Endothelial cell of umbilical vein (primary cell): ENCODE measurements at regions not wholly inside any gene's neighbourhood (a gene's known extent, or its start where the extent isn't known, plus 50 kb on each side); places are given as distances from the start of the nearest gene placed in this dataset.

Experiments used
- BruUV-seq: library from RNA; stranded (reverse); fragments of 400-500 nt; replicated peaks from 2 replicates; lab custom pipeline; 2021; lab: Mats Ljungman, UMichigan
- CTCF ChIA-PET: fragments of 300-600, 350-600 bp; sonication (Branson Sonifier 250); formaldehyde crosslinking; loops from one replicate; lab custom pipeline; 2021; ENCODE audit warnings: antibody characterized with exemption, inconsistent platforms; lab: Charles Lee
- POLR2A ChIA-PET: fragments of 300-600, 350-600 bp; sonication (Branson Sonifier 250); formaldehyde crosslinking; loops from one replicate; lab custom pipeline; 2021; ENCODE audit warnings: antibody characterized with exemption, inconsistent platforms; lab: Charles Lee
- DNase-seq: peaks from one replicate; pipeline ENCODE4 v3.0.0-alpha.2; 2011; ENCODE audit warnings: low read depth, low spot score
- FAIRE-seq: peaks from 2 replicates; lab custom pipeline; 2011; peaks lifted over from hg19 to GRCh38; lab: Jason Lieb, UNC
- H2AFZ ChIP-seq: 2 replicates; pipeline ENCODE4 v1.6.0; 2012; ENCODE audit warnings: low read depth, low read length, control low read depth, inconsistent platforms
- H3K27ac ChIP-seq: 2 replicates; pipeline ENCODE4 v1.5.1; 2011; ENCODE audit warnings: low read depth, mild to moderate bottlenecking, control low read depth, low read length, moderate library complexity; ENCODE audit not compliant: insufficient read depth
- H3K27me3 ChIP-seq, 2 experiments: 2 replicates each; pipeline versions ENCODE4 v1.6.0 to v1.6.1; 2011; ENCODE audit warnings: low read length in 2 of 2, mixed read lengths in 1 of 2; ENCODE audit not compliant: control insufficient read depth in 2 of 2, insufficient read depth in 2 of 2
- H3K36me3 ChIP-seq, 2 experiments: 2 replicates in 1 of 2; 3 replicates in 1 of 2; pipeline ENCODE4 v1.5.1; 2011; ENCODE audit warnings: low read length in 2 of 2, mild to moderate bottlenecking in 1 of 2, moderate library complexity in 1 of 2; ENCODE audit not compliant: control insufficient read depth in 2 of 2, insufficient read depth in 2 of 2; ENCODE audit errors: extremely low read depth in 1 of 2
- H3K4me1 ChIP-seq: 3 replicates; pipeline ENCODE4 v1.5.1; 2011; ENCODE audit warnings: mild to moderate bottlenecking, low read length; ENCODE audit not compliant: control insufficient read depth, insufficient read depth; ENCODE audit errors: extremely low read depth
- H3K4me2 ChIP-seq: 2 replicates; pipeline ENCODE4 v1.6.1; 2011; ENCODE audit warnings: low read length, control low read depth, mixed read lengths; ENCODE audit not compliant: insufficient read depth
- H3K4me3 ChIP-seq, 3 experiments: fragments of 200-600 bp in 1 of 3; sonication (generic), shearing (Covaris generic) in 1 of 3; replicated peaks in 1 of 3; 2 replicates each; pipeline ENCODE4 v1.5.1; 2011 to 2016; ENCODE audit warnings: control low read depth in 3 of 3, low read length in 3 of 3, mild to moderate bottlenecking in 2 of 3, inconsistent platforms in 1 of 3, low read depth in 1 of 3, moderate library complexity in 1 of 3; ENCODE audit not compliant: insufficient read depth in 1 of 3
- H3K79me2 ChIP-seq: 2 replicates; pipeline ENCODE4 v1.6.0; 2012; ENCODE audit warnings: low read length, inconsistent platforms; ENCODE audit not compliant: control insufficient read depth, insufficient read depth
- H3K9ac ChIP-seq: replicated peaks from 2 replicates; pipeline ENCODE3; 2011; ENCODE audit warnings: low read length, control low read depth; ENCODE audit not compliant: insufficient read depth; ENCODE audit errors: extremely low read depth
- H3K9me1 ChIP-seq: replicated peaks from 3 replicates; pipeline ENCODE4 v1.6.0; 2011; ENCODE audit warnings: mild to moderate bottlenecking, low read length; ENCODE audit not compliant: control insufficient read depth, insufficient read depth; ENCODE audit errors: extremely low read depth
- H3K9me3 ChIP-seq: replicated peaks from 2 replicates; pipeline ENCODE4 v1.5.1; 2012; ENCODE audit warnings: low read length, inconsistent platforms; ENCODE audit not compliant: control insufficient read depth, insufficient read depth
- H4K20me1 ChIP-seq: replicated peaks from 2 replicates; pipeline ENCODE3; 2011; ENCODE audit warnings: mild to moderate bottlenecking, low read length; ENCODE audit not compliant: control insufficient read depth, insufficient read depth; ENCODE audit errors: extremely low read depth
- EZH2 ChIP-seq: IDR thresholded peaks from 2 replicates; pipeline ENCODE4 v1.6.1; 2012; ENCODE audit warnings: borderline replicate concordance, low read depth, mild to moderate bottlenecking, moderate library complexity, low read length, inconsistent platforms; ENCODE audit not compliant: severe bottlenecking
- FOS ChIP-seq: IDR thresholded peaks from 2 replicates; pipeline ENCODE4 v1.6.1; 2011; ENCODE audit warnings: mild to moderate bottlenecking, low read length, moderate library complexity, borderline replicate concordance; ENCODE audit not compliant: insufficient read depth
- GATA2 ChIP-seq: IDR thresholded peaks from 2 replicates; pipeline ENCODE4 v1.7.0; 2011; ENCODE audit warnings: low read depth, mild to moderate bottlenecking, moderate library complexity, mixed read lengths, low read length; ENCODE audit not compliant: insufficient read length, insufficient read depth
- JUN ChIP-seq: IDR thresholded peaks from 2 replicates; pipeline ENCODE4 v1.6.1; 2011; ENCODE audit warnings: borderline replicate concordance, low read depth; ENCODE audit not compliant: insufficient read length, insufficient read depth
- MYC ChIP-seq: IDR thresholded peaks from one replicate; pipeline ENCODE4 v1.6.1; 2011; ENCODE audit warnings: mild to moderate bottlenecking, low read depth, low read length
- POLR2A ChIP-seq: IDR thresholded peaks from 2 replicates; pipeline ENCODE4 v1.6.1; 2012; ENCODE audit warnings: low read depth, mild to moderate bottlenecking, control low read depth, low read length
- POLR2AphosphoS5 ChIP-seq: IDR thresholded peaks from 2 replicates; pipeline ENCODE4 v1.6.1; 2012; ENCODE audit warnings: low read depth, mild to moderate bottlenecking, control low read depth, low read length, moderate library complexity; ENCODE audit not compliant: insufficient read depth
- dilution Hi-C: fragments of 300-500 bp; cut with MboI; formaldehyde crosslinking; loops from one replicate; pipeline ENCODE4 v1.15.0; 2019; ENCODE audit warnings: low sequenced_read_pairs; ENCODE audit not compliant: extremely low pct_ligation_motif_present
- intact Hi-C: fragments of 100-400 bp; cut with micrococcal nuclease; formaldehyde crosslinking; loops from one replicate; pipeline ENCODE4 v1.10.0; 2022
- TF ChIP-seq, protein P1 (sequence below), 2 donors: IDR thresholded peaks; 1 replicate in 1 of 2; 2 replicates in 1 of 2; pipeline ENCODE4 v1.5.1; 2011; ENCODE audit warnings: low read length in 2 of 2, mild to moderate bottlenecking in 2 of 2, moderate library complexity in 2 of 2, control low read depth in 1 of 2, inconsistent platforms in 1 of 2, low read depth in 1 of 2; ENCODE audit not compliant: insufficient read depth in 1 of 2; ENCODE audit errors: extremely low read depth in 1 of 2
- TF ChIP-seq, protein P2 (sequence below): IDR thresholded peaks from 2 replicates; pipeline ENCODE4 v1.6.1; 2011; ENCODE audit not compliant: insufficient read depth, insufficient read length

DNA sequence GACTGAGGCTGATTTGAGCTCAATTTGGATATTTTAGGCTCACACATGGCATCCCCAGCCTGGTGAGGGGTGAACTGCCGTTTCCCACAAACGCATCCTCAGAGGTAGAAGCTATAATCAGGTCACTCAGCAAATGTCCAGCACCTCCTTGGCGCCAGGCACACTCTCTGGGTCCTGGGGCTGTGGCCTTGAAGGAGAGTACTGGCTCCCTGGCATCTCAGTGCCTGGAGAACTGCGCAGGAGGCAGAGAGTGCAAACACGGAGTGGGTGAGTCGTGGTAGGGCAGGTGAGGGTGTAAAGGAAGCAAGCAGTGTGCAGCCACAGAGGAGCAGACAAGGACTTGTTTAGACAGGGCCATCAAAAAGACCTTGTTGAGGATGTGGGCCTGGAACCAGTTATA, 224.0 kb upstream of the ZNF32 start:
- no peak for DNase-seq
- Histone ChIP-seq H3K79me2 (no peaks in the 10 kb centered on the region), H3K27me3 (no peaks in the 10 kb centered on the region), H3K27ac (no peak overlapping the region), H2AFZ (no peak overlapping the region), H3K4me3 (no peak overlapping the region), H4K20me1 (no peaks in the 10 kb centered on the region), H3K36me3 (no peaks in the 10 kb centered on the region), H3K9ac (no peak overlapping the region), H3K4me1 (peaks cover 13% of the 10 kb centered on the region), H3K9me1 (no peaks in the 10 kb centered on the region), H3K9me3 (no peaks in the 10 kb centered on the region), H3K4me2 (no peak overlapping the region)
- FAIRE-seq, result no peak
- TF ChIP-seq POLR2AphosphoS5, result no peak
- TF ChIP-seq, protein P1, sequence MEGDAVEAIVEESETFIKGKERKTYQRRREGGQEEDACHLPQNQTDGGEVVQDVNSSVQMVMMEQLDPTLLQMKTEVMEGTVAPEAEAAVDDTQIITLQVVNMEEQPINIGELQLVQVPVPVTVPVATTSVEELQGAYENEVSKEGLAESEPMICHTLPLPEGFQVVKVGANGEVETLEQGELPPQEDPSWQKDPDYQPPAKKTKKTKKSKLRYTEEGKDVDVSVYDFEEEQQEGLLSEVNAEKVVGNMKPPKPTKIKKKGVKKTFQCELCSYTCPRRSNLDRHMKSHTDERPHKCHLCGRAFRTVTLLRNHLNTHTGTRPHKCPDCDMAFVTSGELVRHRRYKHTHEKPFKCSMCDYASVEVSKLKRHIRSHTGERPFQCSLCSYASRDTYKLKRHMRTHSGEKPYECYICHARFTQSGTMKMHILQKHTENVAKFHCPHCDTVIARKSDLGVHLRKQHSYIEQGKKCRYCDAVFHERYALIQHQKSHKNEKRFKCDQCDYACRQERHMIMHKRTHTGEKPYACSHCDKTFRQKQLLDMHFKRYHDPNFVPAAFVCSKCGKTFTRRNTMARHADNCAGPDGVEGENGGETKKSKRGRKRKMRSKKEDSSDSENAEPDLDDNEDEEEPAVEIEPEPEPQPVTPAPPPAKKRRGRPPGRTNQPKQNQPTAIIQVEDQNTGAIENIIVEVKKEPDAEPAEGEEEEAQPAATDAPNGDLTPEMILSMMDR (IDR thresholded peaks at IDR 0.05; ENCODE audit: extremely low read depth in 1 of 2, insufficient read depth in 1 of 2, low read depth in 1 of 2, low read length in 2 of 2), result no peak
- TF ChIP-seq, protein P2, sequence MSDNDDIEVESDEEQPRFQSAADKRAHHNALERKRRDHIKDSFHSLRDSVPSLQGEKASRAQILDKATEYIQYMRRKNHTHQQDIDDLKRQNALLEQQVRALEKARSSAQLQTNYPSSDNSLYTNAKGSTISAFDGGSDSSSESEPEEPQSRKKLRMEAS, result no peak
- TF ChIP-seq JUN, result no peak
- TF ChIP-seq FOS, result no peak
- TF ChIP-seq GATA2, result no peak
- TF ChIP-seq EZH2, result no peak
- TF ChIP-seq MYC, result no peak
- TF ChIP-seq POLR2A, result no peak
- no TSS peak for BruUV-seq
- ChIA-PET CTCF (interaction anchor here (1.4 kb wide), 1 partner anchor 189 kb away, joined by 3 read pairs; no protein-coding TSS in a partner anchor), POLR2A (no interaction called here)
- dilution Hi-C loops (no loop called here), intact Hi-C loops (no loop called here)
